HG03432 (cell line): ENCODE measurements at regions not wholly inside any gene's neighbourhood (a gene's known extent, or its start where the extent isn't known, plus 50 kb on each side); places are given as distances from the start of the nearest gene placed in this dataset.

Source experiments
- ATAC-seq: cut with Tn5 transposase; IDR thresholded peaks from one replicate; pipeline ENCODE4 v1.9.1; 2021; ENCODE audit warnings: mild to moderate bottlenecking, moderate library complexity; ENCODE audit not compliant: unreplicated experiment

DNA sequence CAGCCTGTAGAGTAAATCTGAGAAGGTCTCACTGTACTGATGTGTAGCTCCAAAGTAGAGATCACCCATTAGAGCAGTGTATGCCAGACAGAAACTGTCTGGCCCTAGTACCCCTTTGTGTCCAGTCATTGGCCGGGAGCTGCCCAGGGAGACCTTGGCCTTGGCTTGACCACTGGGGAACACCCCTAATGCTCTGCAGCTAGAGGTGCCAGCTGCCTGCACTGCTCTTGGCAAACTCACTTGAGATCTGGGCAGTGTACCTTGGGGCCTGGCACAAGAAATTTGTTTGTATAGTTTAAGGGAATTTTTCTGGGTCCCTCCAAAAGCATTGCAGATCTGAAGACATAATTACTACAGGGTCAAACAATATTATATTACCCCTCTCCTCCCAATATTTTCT lies 78.7 kb upstream of the MPHOSPH6 start:
- no peak for ATAC-seq

DNA sequence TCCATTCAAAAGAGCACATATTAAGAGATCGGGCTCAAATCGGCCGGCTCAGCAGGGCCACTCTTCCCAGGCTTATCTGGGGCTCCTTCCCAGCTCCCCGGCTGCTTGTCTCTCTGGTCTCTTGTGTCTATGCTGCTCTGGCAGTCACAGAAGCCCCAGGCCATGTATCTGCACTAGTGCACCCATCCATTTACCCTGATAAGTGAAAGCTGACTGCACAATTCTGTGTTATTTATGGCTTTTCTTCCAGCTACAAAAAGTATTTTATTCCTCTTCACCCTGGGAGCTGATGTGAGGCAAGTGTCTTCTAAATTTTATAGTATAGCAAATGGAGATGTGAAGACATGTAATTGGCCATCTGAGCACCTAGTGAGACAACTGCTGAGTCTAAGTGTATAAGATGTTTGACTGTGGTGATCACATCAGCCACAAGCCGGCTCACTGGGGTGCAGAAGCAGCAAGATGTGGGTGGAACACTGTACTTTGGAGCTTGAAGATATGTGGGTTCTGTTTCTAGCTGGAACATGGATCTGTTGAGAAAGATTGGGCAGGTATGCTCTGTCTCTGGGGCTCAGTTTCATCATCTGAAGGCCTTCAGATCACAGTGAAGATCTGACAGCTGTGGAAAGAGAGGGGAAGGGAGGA lies 78.1 kb upstream of the MPHOSPH6 start:
- no peak for ATAC-seq

DNA sequence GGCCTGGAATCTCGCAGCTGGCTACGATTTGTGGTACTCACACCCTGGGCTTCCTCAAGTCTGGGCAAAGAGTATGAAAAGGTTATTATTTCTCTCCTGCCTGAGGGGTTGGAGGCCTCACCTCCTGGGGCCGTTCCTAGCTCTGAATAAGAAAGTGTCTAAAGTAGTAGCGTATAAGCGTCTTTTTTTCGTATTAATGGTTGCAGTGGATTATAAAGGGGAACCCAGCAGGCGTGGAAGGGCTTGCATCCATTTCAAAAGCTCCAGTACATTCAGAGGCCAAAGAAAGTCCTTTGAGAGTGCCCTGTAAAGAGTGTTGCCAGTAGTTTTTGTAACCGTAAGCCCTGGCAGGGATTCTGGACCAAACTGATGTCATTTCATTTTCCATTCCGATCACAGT lies 72.2 kb upstream of the MPHOSPH6 start:
- no peak for ATAC-seq

DNA sequence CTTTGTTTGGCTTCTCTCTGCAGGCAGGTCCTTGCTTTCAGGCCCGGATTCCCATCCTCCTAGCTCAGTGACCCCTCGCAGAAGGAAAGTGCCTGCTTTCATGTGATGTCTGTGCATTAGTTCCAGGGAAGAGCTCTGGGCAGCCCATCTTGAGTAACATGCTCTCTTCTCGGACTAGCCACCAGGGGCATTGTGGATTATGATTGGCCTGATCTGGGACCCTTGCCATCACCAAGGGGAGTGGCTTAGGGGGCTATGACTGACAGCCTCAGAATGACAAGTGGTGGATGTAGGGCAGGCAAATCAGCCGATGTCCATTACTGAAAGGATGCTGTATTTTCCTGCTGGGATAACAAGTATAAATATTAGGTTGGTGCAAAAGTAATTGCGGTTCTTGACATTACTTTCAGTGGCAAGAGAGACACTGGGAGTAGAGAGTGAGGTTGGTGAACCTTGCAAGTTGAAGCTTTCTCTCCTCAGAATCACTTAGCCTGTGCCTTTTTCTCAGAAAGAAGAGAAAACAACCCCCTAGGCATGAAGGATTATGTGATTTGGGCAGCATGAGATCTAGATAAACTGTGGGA lies 71.5 kb upstream of the MPHOSPH6 start:
- ATAC-seq = no peak

DNA sequence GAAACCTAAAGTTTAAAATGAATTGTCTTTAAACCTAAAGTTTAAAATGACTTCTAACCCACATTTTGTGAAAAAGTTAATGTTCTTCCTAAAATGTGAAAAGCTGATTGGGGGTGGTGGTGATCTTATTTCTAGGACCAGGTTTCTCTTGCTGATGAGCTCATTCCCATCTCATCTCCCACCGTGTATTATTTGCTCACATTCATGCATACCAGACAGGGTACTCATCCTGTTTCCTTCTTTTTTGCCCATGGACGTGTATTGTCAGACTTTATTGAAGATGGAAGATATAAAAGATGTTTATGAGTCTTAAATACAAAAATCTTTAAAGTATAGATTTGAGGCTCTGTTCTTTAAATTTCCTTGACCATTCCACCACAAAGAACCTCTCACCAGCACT lies 70.1 kb upstream of the MPHOSPH6 start:
- no peak for ATAC-seq

DNA sequence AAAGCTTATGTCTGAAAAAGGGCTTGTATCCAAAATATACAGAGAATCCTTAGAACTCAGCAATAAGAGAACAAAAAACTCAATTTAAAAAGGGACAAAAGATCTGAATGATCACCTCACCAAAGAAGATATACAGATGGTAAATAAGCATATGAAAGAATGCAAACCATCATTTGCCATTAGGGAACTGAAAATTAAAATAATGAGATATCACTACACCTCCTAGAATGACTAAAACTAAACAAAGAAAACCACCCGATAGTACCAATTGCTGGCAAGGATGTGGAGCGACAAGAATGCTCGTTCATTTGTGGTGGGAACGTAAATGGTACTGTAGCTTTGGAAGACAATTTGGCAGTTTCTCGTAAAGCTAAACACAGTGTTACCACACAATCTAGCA lies 66.9 kb upstream of the MPHOSPH6 start:
- no peak for ATAC-seq

DNA sequence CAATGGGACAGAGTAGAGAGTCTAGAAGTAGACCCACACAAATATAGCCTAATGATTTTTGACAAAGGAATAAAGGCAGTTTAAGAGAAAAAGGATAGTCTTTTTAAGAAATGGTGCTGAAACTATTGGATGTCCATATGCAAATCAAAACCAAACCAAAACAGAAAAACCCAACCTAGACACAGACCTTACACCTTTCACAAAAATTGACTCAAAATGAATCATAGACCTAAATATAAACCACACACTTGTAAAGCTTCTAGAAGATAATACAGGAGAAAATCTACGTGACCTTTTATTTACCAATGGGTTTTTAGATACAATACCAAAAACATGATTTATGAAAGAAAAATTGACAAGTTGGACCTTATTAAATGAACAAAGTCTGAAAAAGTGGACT lies 66.4 kb upstream of the MPHOSPH6 start:
- ATAC-seq = no peak

DNA sequence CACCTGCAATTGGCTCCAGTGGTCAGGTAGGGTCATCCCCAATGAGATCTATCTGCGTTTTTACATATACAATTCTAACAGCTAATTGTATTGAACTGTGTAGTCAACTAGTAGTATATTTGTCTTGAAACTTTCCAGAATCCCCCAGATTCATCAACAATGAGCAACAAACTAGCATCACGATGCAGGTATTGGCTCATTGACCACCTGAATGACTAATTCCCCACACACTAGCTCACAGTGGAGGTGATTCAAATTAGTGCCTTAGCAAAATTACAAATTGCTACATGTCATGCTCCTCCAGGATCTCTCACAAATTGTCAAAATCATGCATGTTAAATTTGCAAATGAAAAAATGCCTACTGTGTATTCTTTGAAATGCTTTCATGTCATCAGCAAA lies 62.8 kb upstream of the MPHOSPH6 start:
- no peak for ATAC-seq

DNA sequence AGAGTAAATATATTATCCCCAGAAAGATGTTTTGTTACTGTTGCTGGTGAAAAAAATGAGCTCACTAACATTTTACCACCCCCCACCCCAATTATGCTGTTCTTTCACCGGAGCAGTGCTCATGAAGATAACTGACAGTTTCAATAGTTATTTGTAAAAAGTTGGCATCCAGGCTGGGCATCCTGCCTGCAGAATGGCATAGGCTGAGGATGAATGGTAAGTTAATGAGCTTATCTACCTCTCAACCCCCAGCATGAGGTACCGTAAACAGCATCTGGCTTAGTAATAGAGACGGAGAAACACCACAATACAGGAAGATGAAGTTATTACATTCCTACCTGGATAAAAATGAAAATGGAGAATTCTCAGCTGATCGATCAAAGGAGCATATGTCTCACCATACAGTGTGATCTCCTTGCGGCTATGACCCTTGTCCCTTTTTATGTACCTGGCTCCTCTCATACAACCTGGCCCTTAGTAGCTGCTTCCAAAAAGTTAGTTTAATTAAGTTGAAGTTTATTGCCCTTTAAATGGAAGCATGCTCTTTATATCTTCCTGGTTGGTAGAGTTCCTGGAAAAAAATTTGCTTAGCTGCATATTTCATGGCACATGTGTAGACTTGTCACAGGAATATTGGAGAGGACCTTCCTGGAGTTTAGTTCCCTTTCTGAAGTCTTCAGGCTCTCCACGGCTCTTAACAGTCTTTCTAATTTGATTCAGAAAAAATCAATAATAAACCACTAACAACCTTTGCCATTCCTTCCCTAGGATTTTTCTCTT lies 61.2 kb upstream of the MPHOSPH6 start:
- no peak for ATAC-seq

DNA sequence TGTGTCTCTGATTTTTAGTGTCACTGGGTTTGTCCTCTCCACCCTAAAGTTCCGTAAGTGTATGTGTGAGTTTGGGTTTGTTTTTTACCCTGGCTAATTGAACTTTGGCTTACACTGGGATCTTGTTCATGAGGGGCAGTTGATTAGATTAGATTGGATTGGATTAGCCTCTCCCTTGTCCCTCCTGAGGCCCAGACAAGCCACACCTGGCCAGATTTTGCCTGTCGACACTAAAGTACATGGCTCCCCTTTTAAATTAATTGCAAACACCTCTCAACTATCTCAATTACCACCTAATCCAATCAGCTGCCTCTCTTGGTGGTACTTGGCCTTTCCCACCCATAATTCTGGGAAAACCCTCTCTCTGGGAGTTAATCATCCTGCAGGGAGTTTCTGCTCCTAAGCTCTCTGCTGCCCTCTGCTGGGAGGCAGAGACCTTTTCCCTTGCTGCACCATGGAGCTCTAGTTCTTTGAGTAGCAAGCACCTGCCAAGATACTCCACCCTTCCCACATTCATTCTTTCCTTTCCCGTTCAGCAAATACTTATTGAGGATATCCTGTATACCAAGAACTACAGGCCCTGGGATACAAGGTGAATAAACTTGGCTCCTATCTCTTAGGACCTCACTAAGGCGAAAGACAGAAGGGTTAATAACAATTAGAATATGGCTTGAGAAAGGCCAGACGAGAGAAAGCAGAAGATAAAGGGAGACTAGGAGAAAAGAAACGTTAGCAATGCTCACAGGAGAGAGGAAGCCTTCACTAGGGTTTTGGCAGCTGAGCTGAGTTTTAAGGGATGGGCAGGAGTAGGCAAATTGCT lies 60.0 kb upstream of the MPHOSPH6 start:
- no peak for ATAC-seq

DNA sequence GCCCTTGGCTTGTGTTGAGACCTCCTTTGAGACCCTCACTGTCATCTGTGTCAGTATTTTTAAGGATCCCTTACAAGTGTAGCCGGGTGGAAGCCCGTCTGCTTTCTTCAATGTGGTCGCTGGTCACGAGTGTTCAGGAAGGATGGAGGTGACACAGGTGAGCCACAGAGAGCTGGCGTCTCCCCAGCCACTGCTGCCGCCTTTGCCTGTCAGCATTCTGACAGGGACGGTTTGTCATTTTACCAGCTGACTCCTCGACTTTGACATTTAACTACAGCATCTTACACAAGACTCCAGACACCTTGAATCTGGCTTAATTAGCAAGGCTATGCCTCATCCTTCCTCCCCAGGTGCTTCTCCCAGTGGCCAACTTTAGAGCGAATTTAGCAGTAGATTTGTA lies 56.3 kb upstream of the MPHOSPH6 start:
- ATAC-seq = no peak

DNA sequence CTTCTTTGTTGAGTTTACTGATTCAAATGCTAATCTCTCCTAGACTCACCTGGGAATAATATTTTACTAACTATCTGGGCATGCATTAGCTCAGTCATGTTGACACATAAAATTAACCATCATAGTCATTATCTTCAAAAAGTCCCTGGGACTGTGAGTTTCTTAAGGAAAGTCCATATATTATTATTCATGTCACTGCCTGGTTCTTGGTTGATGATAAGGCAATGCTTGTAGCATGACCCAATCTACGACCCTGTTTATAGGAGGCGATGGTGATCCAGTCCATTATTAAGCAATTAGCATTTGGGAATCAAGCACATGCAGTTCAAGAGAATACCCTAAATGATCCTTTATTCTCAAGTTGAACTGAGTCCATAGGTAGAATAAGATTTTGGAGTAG lies 54.8 kb upstream of the MPHOSPH6 start:
- no peak for ATAC-seq

DNA sequence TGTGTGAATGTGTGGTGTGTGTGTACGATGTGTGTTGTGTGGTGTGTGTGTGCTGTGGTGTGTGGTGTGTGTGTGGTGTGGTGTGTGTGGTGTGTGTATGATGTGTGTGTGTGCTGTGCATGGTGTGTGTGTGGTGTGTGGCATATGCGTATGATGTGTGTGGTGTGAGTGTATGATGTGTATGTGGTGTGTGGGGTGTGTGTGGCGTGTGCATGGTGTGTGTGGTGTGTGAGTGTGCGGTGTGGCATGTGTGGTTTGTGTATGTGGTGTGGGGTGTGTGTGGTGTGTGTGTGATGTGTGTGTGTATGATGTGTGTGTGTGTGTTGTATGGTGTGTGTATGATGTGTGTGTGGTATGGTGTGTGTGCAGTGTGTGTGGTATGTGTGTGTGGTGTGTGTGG lies 50.5 kb upstream of the MPHOSPH6 start:
- ATAC-seq = no peak
